NK-92 treated with Interleukin-12 subunit alpha and Interleukin-12 subunit beta, amount 100 ng/mL, for 24 hours (cell line): ENCODE measurements at regions not wholly inside any gene's neighbourhood (a gene's known extent, or its start where the extent isn't known, plus 50 kb on each side); places are given as distances from the start of the nearest gene placed in this dataset.
A peak's percentile ranks its signal among the peaks of the same experiment; 100 is the strongest.
"Not testable (repeated sequence)": the region's sequence is repeated elsewhere in the genome, so short reads cannot be mapped to it uniquely, and the experiment has no call there.

Source experiments
- DNase-seq: peaks from one replicate; lab custom pipeline; 2025; lab: John Stamatoyannopoulos, UW

GRCh38 chr1:67902546-67903223 lies 69.4 kb upstream of the GNG12 start:
- not testable (repeated sequence) for DNase-seq

- DNase-seq, result no peak
Observed at GRCh38 chr1:67898033-67898726, 64.9 kb upstream of the GNG12 start.

- DNase-seq, result no peak
Observed at GRCh38 chr1:67897270-67897949, 64.1 kb upstream of the GNG12 start.

GRCh38 chr1:67896826-67897225 lies 63.6 kb upstream of the GNG12 start:
- DNase-seq, result no peak

GRCh38 chr1:67894981-67895735 lies 61.9 kb upstream of the GNG12 start:
- no peak for DNase-seq

- DNase-seq, result no peak
Observed at GRCh38 chr1:67893126-67893495, 59.8 kb upstream of the GNG12 start.

- DNase-seq, result no peak
Observed at GRCh38 chr1:67892476-67893125, 59.3 kb upstream of the GNG12 start.

GRCh38 chr1:67890857-67891256 lies 57.6 kb upstream of the GNG12 start:
- DNase-seq, result no peak

GRCh38 chr1:67889953-67890567 lies 56.8 kb upstream of the GNG12 start:
- peak; percentile 38 for DNase-seq

GRCh38 chr1:67889466-67889865 lies 56.2 kb upstream of the GNG12 start:
- no peak for DNase-seq

GRCh38 chr1:67888216-67889106 lies 55.2 kb upstream of the GNG12 start:
- DNase-seq, result no peak

GRCh38 chr1:67887146-67887545 lies 53.9 kb upstream of the GNG12 start:
- DNase-seq, result no peak

- DNase-seq, result no peak
Observed at GRCh38 chr1:67886076-67886475, 52.8 kb upstream of the GNG12 start.

- DNase-seq, result no peak
Observed at GRCh38 chr1:67883069-67883468, 49.8 kb upstream of the GNG12 start.
